Brain microvascular endothelial cell (primary cell): ENCODE measurements at regions not wholly inside any gene's neighbourhood (a gene's known extent, or its start where the extent isn't known, plus 50 kb on each side); places are given as distances from the start of the nearest gene placed in this dataset.

ENCODE experiments used
- DNase-seq: peaks from one replicate; pipeline ENCODE4 v3.0.0-alpha.2; 2020
- H3K27ac ChIP-seq: fragments of 250-450 bp; sonication (Bioruptor Pico); 2 replicates; pipeline ENCODE4 v1.5.1; 2020; ENCODE audit warnings: mild to moderate bottlenecking, moderate library complexity
- H3K27me3 ChIP-seq: fragments of 250-450 bp; sonication (Bioruptor Pico); replicated peaks from 2 replicates; pipeline ENCODE4 v1.5.1; 2020; ENCODE audit warnings: mild to moderate bottlenecking
- H3K36me3 ChIP-seq: fragments of 250-450 bp; sonication (Bioruptor Pico); replicated peaks from 2 replicates; pipeline ENCODE4 v1.5.1; 2020; ENCODE audit warnings: mild to moderate bottlenecking
- H3K4me3 ChIP-seq: 2 replicates; pipeline ENCODE4 v1.5.1; 2011; ENCODE audit warnings: low read depth, mild to moderate bottlenecking, control low read depth, low read length, moderate library complexity
- CTCF ChIP-seq: IDR thresholded peaks from 2 replicates; pipeline ENCODE4 v1.5.1; 2011; ENCODE audit warnings: low read depth, mild to moderate bottlenecking, moderate library complexity, low read length, control low read depth, inconsistent platforms; ENCODE audit errors: missing control alignments
- in situ Hi-C: cut with HindIII; loops from 2 replicates; pipeline ENCODE4 v1.10.0; 2017; ENCODE audit warnings: low sequenced_read_pairs, low pct_ligation_motif_present

- Histone ChIP-seq H3K27me3 (no peaks in the 10 kb centered on the region), H3K36me3 (no peaks in the 10 kb centered on the region), H3K4me3 (no peak overlapping the region), H3K27ac (no peak overlapping the region)
- no peak for TF ChIP-seq CTCF
- DNase-seq = no peak
- in situ Hi-C loops = no loop called here
These were observed 114.0 kb downstream of the PCDH10 start for GRCh38 chr4:133263104-133263503.

GRCh38 chr4:133247861-133248260 is 98.8 kb downstream of the PCDH10 start:
- no peak overlapping the region for H3K27ac ChIP-seq
- in situ Hi-C loops = no loop called here
- no peak for DNase-seq
- H3K4me3 ChIP-seq = no peak overlapping the region
- H3K27me3 ChIP-seq = no peaks in the 10 kb centered on the region
- TF ChIP-seq CTCF = no peak
- no peaks in the 10 kb centered on the region for H3K36me3 ChIP-seq

- H3K27me3 ChIP-seq = no peaks in the 10 kb centered on the region
- no peak overlapping the region for H3K4me3 ChIP-seq
- H3K36me3 ChIP-seq = no peaks in the 10 kb centered on the region
- DNase-seq = no peak
- in situ Hi-C loops = no loop called here
- no peak for TF ChIP-seq CTCF
- no peak overlapping the region for H3K27ac ChIP-seq
These were observed 96.1 kb downstream of the PCDH10 start for GRCh38 chr4:133245226-133245625.
